NT2/D1 (cell line): ENCODE measurements at regions not wholly inside any gene's neighbourhood (a gene's known extent, or its start where the extent isn't known, plus 50 kb on each side); places are given as distances from the start of the nearest gene placed in this dataset.

Experiments used
- YY1 ChIP-seq: IDR thresholded peaks from 2 replicates; pipeline ENCODE4 v1.6.1; 2011; ENCODE audit not compliant: insufficient read length, insufficient read depth
- ZNF274 ChIP-seq: IDR thresholded peaks from 2 replicates; pipeline ENCODE4 v1.6.1; 2011; ENCODE audit warnings: mild to moderate bottlenecking, low read depth, low read length

DNA sequence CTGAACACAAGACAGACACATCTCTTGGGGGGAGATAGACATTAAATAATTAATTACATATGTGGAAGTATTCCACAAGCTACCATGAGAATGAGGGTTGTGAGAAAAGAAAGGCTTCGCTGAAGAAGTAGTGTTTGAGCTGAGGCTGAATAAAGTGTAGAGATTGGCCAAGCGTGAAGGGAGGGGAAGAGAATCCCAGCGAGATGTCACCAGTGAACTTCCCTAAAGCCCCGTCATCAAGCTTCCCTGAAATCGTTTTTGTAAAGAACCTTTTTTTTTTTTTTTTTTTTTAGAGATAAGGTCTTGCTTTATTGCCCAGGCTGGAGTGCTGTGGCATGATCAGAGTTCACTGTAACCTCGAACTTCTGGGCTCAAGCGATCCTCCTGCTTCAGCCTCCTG, 235.2 kb downstream of the KCNRG start:
- TF ChIP-seq YY1: no peak
- TF ChIP-seq ZNF274: no peak
